HG03342 (cell line): ENCODE measurements at regions not wholly inside any gene's neighbourhood (a gene's known extent, or its start where the extent isn't known, plus 50 kb on each side); places are given as distances from the start of the nearest gene placed in this dataset.

ENCODE experiments used
- ATAC-seq: cut with Tn5 transposase; IDR thresholded peaks from one replicate; pipeline ENCODE4 v1.9.1; 2021; ENCODE audit warnings: mild to moderate bottlenecking, moderate library complexity; ENCODE audit not compliant: unreplicated experiment

GRCh38 chr3:78390221-78390620 lies 1350.3 kb downstream of the ROBO2 start:
- ATAC-seq, result no peak

DNA sequence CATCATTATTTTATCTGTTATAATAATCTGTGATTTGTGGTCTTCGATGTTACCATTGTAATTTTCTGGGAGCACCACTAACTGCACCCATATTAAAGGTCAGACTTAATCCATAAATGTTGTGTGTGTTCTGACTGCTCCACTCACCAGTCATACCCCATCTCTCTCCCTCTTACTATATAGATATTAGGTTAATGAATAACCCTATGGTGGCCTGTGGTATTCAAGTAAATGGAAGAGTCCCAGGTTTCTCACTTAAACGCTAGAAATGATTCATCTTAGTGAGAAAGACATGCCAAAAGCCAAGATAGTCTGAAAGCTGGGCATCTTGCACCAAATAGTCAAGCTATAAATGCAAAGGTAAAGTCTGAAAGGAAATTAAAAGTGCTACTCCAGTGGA lies 1358.5 kb downstream of the ROBO2 start:
- no peak for ATAC-seq

- no peak for ATAC-seq
Observed at GRCh38 chr3:78402720-78403119, 1362.8 kb downstream of the ROBO2 start.

GRCh38 chr3:78405745-78406144 lies 1362.1 kb downstream of the ROBO1 start:
- ATAC-seq, result no peak

GRCh38 chr3:78406396-78406795 lies 1361.4 kb downstream of the ROBO1 start:
- no peak for ATAC-seq

GRCh38 chr3:78410077-78410476 lies 1357.7 kb downstream of the ROBO1 start:
- no peak for ATAC-seq

DNA sequence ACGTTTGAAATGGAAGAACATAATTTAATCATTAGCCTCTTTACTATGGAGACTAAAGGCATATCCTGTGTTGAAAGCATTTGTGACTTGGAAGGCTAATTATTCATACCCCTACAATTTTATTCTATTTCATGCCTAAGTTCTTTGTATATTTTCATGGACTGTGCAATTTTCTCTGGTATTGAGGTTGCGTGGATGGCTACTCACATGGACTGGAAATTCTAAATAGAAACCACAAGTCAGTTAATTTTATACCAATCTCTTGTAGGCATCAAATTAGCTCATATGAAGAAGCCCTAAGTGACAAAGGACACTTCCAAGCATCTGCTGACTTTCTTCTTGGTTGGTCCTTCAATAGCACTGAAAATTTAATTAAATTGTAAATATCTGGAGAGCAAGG lies 1353.5 kb downstream of the ROBO1 start:
- no peak for ATAC-seq

DNA sequence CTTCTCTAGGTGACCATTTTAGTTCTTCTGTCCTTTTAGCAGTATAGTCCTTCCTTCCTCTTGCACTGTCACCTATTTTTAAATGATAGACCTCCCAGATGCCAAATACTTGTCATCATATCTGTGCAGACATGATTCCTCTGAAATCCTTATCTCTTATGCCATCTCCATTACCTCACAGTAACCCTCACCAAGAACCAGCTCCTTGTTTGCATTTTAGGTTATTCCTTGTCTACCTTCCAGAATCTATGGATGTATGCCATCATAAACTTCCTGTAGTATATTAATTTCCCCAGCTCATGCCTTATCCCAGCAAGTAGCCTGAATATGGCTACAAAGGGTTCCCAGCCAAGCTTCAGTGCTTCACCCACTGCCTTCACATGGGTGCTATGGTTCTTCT lies 1347.2 kb downstream of the ROBO1 start:
- ATAC-seq, result no peak

DNA sequence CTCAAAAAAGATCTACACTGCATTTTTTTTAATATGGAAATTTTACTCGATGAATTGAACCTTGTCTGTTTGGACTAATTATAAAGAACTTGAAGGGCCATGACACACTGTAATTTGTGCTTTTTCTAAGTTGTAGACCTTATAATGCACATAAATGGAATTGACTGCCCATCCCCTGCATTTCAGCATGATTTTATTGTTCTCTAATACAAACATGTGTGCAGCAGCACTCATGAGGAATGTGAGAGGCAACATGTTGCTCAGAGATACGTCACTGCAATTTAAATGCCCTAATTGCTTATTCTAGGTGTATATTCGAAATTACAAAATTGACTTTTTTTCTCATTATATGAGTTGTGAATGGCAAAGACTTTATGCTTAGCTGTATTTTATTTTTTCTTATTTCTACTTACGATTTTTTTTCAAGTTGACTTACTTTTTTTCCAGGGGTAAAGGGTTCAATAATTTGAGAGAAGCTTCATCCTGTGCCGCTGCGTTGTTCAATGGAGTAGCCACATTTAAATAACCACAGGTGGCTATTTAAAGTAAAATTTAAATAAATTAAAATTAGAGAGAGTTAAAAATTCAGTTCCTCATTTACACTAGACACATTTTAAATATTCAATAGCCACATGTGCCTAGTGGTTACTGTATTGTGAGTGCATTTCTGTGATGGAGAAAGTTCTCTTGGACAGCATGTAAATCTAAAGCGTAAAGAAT lies 1346.4 kb downstream of the ROBO1 start:
- no peak for ATAC-seq

- ATAC-seq, result no peak
Observed at GRCh38 chr3:78424656-78425055, 1343.1 kb downstream of the ROBO1 start.

- no peak for ATAC-seq
Observed at GRCh38 chr3:78426454-78426853, 1341.3 kb downstream of the ROBO1 start.

GRCh38 chr3:78427303-78427702 lies 1340.5 kb downstream of the ROBO1 start:
- ATAC-seq, result no peak

- no peak for ATAC-seq
Observed at GRCh38 chr3:78430741-78431140, 1337.1 kb downstream of the ROBO1 start.

DNA sequence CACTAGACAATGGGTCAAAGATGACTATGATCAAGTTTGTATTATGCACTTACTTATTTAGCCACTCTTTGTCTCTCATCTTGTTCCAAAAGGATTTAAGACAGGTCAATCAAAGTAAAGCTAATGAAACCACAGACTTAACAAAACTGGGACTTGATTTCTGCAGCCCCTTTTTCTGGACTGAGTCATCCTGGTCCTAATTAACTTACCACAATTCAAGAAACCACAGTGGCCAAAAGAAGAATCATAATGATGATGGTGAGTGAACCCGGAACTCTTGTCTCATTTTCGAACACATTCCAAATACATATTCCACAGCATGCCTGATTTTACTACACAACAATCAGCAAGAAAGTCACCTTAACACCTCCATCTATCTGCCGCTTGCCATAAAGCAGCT lies 1333.0 kb downstream of the ROBO1 start:
- ATAC-seq, result no peak

DNA sequence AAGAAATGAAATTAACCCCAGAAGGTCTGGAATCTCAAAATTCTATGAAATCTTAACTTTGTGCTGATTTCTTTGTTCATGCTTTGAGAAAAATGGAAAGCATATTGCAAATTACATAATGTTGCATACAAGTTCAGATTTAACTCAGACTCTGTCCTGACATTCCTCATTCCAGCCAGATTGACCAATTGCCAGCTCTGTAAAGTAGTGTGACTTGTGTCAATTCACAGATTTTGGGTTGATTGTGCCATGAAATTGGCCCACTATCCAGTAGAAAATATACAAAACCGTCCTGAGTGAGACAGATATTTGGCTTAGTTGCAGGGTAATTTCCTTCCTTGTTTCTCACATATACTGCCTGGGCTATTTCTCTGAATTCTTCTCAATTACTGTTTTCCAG lies 1312.6 kb downstream of the ROBO1 start:
- no peak for ATAC-seq

- no peak for ATAC-seq
Observed at GRCh38 chr3:78455712-78456433, 1311.9 kb downstream of the ROBO1 start.

- ATAC-seq, result no peak
Observed at GRCh38 chr3:78459796-78460195, 1308.0 kb downstream of the ROBO1 start.

GRCh38 chr3:78462021-78462420 lies 1305.8 kb downstream of the ROBO1 start:
- ATAC-seq, result no peak

DNA sequence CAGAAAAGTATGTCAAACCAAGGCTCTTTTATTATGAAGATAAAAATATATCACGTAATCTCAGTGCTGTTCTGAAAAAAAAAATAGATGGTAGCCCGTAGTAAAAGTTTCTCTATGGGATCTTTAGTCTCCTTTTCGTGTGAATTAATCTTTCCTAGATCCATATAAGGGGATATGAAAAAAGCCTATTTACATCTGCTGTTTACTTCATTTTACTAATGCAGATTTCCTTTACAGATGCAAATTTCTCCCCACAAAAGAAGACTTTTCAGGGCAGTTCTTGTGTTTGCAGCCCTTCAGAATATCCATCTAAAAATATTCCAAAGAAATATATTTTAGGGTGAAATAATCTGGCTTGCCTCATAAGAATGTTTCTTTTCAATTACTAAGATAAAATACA lies 1291.7 kb downstream of the ROBO1 start:
- no peak for ATAC-seq

GRCh38 chr3:78481050-78481449 lies 1286.7 kb downstream of the ROBO1 start:
- ATAC-seq, result no peak

- no peak for ATAC-seq
Observed at GRCh38 chr3:78483090-78483489, 1284.7 kb downstream of the ROBO1 start.

GRCh38 chr3:78494851-78495250 lies 1272.9 kb downstream of the ROBO1 start:
- ATAC-seq, result no peak

DNA sequence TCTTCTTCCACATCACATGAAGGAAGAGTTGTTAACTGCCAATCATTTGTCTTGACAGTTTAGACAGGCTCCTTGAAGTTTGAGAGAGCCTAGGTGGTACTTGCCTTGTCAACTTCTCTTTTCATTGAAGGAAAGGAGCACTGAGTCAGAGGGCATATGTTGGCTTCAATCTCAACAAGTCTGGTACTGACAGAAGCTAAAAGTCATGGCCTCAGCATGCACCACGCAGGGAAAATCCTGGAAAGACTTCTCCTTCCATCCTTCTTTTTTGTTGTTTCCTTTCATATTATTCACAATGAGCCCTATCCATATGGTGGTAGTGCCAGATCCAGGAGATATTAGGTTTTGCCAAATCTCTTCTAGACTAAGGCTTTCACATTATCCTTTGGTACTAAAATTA lies 1272.5 kb downstream of the ROBO1 start:
- no peak for ATAC-seq
